NCI-H526 treated with DMSO at 0.1 percent for 48 hours (cell line): ENCODE measurements at regions not wholly inside any gene's neighbourhood (a gene's known extent, or its start where the extent isn't known, plus 50 kb on each side); places are given as distances from the start of the nearest gene placed in this dataset.

Experiments used
- DNase-seq: peaks from one replicate; lab custom pipeline; 2025; lab: John Stamatoyannopoulos, UW

- no peak for DNase-seq
These were observed 193.4 kb upstream of the STEAP4 start for GRCh38 chr7:88500131-88500530.

DNA sequence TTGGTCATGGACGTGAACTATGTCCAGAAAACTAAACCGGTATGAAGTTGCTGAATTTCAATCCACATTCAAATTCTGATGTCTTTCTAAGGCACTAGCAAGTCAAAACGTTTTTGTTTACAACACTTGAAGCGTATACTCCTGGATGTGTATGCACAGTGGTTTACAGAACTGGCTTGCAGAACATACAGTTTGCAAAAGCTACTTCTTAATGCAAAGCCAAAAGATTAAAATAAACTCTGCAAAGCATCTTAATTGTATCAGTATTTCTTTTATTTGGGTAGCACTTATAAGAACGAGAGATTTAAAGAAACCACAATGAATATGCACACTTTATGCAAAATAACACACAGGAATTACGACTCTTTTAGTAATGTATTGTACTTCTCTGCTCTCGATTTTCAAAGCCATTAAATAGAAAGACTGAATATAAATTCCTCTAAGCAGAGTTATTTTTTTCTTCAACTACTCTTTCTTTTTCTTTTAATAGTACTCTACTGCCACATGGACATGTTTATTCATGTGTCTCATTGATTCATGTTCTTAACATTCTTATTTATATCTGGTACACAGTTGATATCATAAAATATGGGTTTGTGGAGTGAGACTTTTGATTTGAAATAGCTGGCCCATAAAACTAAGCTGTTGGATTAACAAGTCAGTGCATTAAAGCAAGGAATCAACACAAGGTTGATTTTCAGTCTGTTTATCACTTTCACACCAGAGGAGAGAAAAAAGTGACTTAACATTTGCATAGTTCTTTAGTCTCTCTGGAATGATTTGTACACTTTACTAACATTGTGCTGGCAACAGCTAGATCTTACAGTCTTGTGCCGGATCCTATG, 189.4 kb upstream of the STEAP4 start:
- no peak for DNase-seq

GRCh38 chr7:88492153-88492552, 185.5 kb upstream of the STEAP4 start:
- no peak for DNase-seq

GRCh38 chr7:88490874-88491273, 184.2 kb upstream of the STEAP4 start:
- no peak for DNase-seq

DNA sequence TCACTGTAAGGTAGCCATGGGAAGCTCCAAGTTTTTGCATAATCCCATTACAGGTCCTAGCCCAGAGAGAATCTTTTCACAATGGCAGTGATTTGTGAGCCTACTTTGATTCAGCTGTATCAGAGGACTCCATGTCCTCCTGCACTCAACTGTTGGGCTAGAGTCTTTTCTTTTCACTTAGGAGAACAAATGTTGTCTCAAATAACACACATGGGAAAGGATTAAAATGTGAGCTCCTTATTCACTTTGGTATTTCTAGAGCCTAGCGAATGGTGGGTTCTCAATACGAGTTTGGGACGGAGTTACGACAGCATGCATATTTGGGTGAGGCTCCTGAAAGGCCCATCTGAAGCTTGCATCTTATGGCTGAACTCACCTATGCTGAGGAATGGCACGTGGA, 183.5 kb upstream of the STEAP4 start:
- DNase-seq: no peak

DNA sequence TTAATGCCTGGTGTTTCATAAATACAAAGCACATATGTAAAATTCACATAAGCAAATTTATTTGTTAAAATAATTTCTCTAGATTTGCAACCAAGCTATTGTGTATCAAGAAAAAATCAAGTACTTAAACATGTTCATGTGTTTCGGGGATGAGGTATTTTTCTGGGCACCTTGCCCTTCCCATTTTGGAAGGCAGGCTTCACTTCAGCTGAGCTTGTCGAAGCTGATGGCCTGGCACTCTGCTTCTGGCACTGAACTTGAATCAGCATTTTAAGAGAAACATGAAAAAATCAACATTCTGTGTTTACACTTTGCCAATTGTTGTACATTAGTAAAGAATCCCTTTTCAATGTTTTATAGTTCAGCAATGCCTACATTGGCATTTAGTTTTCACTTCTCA, 179.1 kb upstream of the STEAP4 start:
- no peak for DNase-seq

DNA sequence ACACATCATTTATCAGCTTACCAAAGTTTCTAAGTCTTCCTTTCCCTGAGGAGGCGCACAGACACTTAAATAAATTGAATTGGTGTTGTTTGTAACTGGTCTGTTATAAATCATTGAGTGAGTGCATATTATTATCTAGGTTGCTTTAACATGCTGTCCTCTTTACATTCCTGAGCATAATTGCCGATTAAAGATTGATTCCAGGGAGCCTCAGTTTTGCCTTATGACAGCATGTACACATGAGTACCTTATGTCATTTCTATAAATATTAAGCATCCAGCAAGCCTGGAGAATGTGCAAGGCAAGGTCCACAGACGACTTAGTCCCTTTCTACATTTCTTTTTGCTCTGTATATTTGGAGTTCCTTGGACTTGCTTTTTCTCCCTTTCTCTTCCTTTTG, 177.9 kb upstream of the STEAP4 start:
- no peak for DNase-seq

GRCh38 chr7:88480896-88481295, 174.2 kb upstream of the STEAP4 start:
- no peak for DNase-seq

DNA sequence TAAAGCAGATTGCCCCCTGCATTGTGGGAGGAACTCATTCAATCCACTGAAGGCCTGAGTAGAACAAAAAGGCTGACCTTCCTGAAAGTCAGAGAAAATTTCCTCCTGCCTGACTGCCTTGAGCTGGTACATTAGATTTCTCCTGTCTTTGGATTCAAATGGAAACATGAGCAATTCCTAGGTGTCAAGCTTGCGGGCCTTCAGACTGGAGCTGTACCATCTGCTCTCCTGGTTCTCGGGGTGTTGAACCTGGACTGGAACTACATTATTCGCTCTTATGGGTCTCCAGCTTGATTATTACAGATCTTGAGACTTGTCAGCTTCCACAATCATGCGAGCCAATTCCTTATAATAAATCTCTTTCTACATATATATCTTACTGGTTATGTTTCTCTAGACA, 173.6 kb upstream of the STEAP4 start:
- no peak for DNase-seq

DNA sequence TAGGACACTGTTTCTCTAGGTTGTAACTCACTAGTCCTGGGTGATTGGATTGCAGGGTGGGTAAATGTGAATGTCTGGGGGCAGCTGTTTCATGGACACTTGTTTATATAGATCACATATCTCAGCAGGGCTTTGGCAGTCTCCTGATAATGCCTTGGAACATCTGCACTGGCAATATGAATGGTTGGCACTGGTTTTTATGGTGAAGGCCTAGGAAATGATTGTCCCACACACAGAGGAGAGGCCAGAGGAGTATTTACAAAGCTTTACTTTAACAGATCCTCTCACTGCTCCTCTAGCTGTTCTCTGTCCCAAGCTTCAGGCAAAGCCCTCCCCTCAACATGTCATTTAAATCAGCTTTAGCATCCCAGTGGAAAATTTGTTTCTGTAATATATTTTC, 171.3 kb upstream of the STEAP4 start:
- DNase-seq: no peak

- no peak for DNase-seq
These were observed 158.9 kb upstream of the STEAP4 start for GRCh38 chr7:88465600-88465999.

- no peak for DNase-seq
These were observed 156.1 kb upstream of the STEAP4 start for GRCh38 chr7:88462799-88463198.

- no peak for DNase-seq
These were observed 154.0 kb upstream of the STEAP4 start for GRCh38 chr7:88460650-88461049.

GRCh38 chr7:88458946-88459345, 152.3 kb upstream of the STEAP4 start:
- no peak for DNase-seq

- DNase-seq: no peak
These were observed 151.6 kb upstream of the STEAP4 start for GRCh38 chr7:88458279-88458678.

DNA sequence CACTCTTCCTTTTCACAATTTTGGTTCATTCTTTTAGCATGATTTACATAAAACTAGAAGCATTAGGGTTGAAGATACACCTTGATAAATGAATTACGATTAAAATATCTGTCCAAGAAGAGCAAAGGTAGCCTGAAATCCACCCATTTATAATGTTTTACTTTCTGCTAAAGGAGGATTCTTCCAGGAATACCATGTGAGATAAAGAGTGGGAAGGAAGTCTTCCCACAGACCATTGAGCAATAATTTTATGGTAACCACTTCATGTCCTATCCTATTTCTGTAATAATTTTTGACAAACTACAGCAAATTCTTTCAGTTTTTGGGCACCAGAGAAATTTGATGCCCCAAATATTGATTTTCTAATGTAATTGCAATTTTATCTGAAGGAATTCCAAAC, 150.6 kb upstream of the STEAP4 start:
- DNase-seq: no peak

- no peak for DNase-seq
These were observed 149.8 kb upstream of the STEAP4 start for GRCh38 chr7:88456490-88456889.

- no peak for DNase-seq
These were observed 149.0 kb upstream of the STEAP4 start for GRCh38 chr7:88455696-88456095.

DNA sequence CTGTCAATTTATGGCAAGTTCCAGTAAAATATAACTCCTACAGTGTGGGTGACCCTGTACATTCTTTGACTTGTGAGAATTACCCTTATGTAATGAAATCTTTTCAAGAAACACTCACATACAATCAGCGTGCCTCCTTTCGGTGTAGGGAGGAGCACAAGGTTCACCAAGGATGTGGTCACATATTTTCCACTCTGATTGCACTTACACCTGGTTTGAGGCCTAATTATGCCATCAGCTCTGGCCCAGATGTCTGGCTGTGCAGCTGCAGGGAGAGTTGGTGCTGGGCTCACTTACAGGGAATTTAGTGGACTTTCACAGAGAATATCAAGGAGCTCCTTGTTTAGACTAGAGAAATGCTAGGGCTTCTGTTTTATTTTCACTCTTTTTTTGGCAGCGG, 146.0 kb upstream of the STEAP4 start:
- no peak for DNase-seq

DNA sequence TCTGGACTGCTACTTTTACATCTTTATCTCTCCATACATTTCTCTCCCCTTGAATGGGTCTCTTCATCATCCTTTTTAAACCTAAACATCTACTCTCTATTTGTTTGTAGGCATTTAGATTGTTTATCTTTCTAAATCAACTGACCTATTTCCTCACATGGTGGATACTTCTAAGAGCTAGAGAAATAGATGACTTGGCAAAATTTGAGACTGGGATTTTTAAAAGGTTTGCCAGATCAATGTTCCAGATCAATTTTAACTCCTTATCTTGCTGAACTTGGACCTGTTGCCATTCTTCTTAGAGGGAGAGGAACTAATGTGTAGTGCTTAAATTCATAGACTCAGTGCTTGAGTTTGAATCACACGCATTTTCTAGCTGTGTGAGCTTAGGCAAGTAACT, 144.2 kb upstream of the STEAP4 start:
- DNase-seq: no peak

DNA sequence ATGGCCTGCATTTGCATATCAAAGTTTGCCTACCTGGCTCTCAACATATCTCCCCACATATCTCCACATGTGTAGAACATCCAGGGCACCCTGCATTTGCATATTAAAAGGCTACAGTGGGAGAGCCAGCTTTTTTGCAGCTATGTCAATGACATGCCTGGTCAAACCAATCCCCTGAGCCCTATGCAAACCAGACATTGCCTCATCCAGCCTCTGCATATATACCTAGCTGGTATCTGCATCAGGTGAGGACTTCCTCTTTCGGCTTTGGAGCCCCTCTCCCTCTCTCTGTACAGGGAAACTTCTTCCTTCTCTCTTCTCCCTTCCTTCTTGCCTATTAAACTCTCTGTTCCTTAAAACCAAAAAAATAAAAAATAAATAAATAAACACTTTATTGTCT, 142.7 kb upstream of the STEAP4 start:
- DNase-seq: peak; percentile 22

DNA sequence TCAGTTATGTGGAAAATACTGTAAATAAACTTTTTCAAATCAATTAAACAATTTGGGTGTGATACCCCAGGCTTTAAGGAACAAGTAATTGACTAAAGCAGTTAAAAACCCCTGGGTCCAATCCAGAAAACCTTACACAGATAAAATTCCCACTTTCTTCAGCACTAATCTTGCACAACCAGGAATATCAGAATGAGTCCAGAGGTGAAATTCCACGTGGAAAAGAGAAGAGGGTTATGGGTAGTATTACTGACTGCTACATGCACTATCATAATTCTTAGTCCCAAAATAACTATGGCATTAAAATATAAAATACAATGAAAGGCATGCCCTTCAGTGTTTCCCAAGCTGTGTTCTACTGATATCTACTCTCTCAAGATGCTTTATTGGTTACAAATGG, 135.7 kb upstream of the STEAP4 start:
- DNase-seq: no peak

DNA sequence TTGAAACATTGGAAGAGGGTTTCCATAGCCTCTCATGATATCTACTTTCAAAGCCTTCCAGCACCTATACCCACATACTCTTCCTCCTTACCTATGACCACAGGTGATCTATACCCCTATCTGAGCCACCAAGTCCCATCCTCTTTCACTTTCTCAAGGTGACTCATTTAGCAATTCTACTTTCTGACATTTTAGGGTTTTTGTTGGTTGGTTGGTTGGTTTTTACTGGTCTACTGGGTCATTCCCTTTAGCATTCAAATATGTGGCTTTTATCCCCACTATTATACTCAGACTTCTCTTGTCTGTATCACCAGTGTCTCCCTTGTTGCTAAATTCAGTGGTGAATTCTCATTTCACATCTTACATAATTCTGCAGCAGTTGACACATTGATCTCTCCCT, 130.4 kb upstream of the STEAP4 start:
- DNase-seq: no peak

DNA sequence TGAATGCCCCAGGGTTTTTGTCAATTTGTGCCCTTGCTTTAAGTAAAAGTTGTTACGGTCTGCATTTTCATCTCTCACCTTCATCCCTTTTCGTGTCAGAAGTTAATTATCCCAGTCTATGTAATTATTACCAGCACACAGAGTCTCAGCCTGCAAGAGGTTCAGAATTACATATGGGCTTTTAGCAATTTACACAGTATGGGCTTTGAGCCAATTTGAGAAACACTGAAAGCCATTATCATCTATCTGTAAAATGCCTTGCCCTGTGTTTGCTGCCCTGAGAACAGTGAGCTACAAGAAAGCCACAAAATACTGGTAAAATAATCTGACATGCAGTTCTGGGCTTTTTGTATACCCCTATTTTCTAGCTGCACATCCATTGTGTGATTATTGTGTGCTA, 125.6 kb upstream of the STEAP4 start:
- no peak for DNase-seq
